ENCODE measurements at regions not wholly inside any gene's neighbourhood (a gene's known extent, or its start where the extent isn't known, plus 50 kb on each side); places are given as distances from the start of the nearest gene placed in this dataset.

DNA sequence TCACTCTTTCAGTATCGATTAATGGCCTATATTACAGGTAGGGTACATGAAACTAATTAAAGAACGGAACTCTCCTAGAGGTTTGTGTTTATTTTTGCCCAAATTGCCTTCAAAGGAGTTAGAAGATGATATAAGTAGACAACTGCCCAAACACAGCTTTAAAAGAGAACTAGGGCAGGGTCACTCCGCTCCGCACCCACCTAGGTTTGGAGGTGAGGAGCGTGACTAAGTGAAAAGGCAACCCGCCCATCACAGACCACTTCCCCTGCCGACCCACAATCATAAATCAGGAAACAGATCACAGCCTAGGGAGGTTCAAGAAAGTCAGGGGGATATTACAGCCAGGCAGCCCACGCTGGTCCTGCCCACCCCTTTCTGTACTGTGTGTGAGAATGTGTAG, 166.7 kb downstream of the C1D start:
- Histone ChIP-seq H3K9ac (ENCODE audit: low read length) (no peak overlapping the region), H3K79me2 (replicated peaks; ENCODE audit: insufficient read depth, low read length) (no peaks in the 10 kb centered on the region), H3K9me2 (ENCODE audit: insufficient read depth, low read length) (no peaks in the 10 kb centered on the region), H3K27me3 (ENCODE audit: insufficient read depth, low read depth, low read length) (no peaks in the 10 kb centered on the region), H3K9me3 (ENCODE audit: low read length) (no peaks in the 10 kb centered on the region), H4K20me1 (ENCODE audit: insufficient read depth) (no peaks in the 10 kb centered on the region), H3F3A (ENCODE audit: insufficient read depth, low read length, poor library complexity, severe bottlenecking) (no peaks in the 10 kb centered on the region), H2AFZ (ENCODE audit: low read depth, low read length) (no peak overlapping the region), H3K36me3 (ENCODE audit: insufficient read depth, low read length) (no peaks in the 10 kb centered on the region), H3K27ac (ENCODE audit: low read length) (no peak overlapping the region), H3K4me2 (ENCODE audit: low read length) (no peak overlapping the region), H3K4me3 (ENCODE audit: low read length) (no peak overlapping the region)
- TF ChIP-seq, protein P1, sequence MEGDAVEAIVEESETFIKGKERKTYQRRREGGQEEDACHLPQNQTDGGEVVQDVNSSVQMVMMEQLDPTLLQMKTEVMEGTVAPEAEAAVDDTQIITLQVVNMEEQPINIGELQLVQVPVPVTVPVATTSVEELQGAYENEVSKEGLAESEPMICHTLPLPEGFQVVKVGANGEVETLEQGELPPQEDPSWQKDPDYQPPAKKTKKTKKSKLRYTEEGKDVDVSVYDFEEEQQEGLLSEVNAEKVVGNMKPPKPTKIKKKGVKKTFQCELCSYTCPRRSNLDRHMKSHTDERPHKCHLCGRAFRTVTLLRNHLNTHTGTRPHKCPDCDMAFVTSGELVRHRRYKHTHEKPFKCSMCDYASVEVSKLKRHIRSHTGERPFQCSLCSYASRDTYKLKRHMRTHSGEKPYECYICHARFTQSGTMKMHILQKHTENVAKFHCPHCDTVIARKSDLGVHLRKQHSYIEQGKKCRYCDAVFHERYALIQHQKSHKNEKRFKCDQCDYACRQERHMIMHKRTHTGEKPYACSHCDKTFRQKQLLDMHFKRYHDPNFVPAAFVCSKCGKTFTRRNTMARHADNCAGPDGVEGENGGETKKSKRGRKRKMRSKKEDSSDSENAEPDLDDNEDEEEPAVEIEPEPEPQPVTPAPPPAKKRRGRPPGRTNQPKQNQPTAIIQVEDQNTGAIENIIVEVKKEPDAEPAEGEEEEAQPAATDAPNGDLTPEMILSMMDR (IDR thresholded peaks at IDR 0.05; ENCODE audit: poor library complexity, severe bottlenecking) = no peak
- TF ChIP-seq EZH2 (IDR thresholded peaks at IDR 0.05; ENCODE audit: borderline replicate concordance, insufficient read depth, low read length, poor library complexity, severe bottlenecking) (no peak), SMC3 (conservative IDR thresholded peaks at IDR 0.05; ENCODE audit: poor library complexity) (no peak), RAD21 (conservative IDR thresholded peaks at IDR 0.05) (no peak), POLR2AphosphoS5 (IDR thresholded peaks at IDR 0.05) (no peak), MXI1 (conservative IDR thresholded peaks at IDR 0.05; ENCODE audit: poor library complexity, severe bottlenecking) (no peak), EP300 (conservative IDR thresholded peaks at IDR 0.05; ENCODE audit: poor library complexity, severe bottlenecking) (no peak), TAF1 (IDR thresholded peaks at IDR 0.05; ENCODE audit: low read depth) (no peak)
- TF ChIP-seq, protein P2, sequence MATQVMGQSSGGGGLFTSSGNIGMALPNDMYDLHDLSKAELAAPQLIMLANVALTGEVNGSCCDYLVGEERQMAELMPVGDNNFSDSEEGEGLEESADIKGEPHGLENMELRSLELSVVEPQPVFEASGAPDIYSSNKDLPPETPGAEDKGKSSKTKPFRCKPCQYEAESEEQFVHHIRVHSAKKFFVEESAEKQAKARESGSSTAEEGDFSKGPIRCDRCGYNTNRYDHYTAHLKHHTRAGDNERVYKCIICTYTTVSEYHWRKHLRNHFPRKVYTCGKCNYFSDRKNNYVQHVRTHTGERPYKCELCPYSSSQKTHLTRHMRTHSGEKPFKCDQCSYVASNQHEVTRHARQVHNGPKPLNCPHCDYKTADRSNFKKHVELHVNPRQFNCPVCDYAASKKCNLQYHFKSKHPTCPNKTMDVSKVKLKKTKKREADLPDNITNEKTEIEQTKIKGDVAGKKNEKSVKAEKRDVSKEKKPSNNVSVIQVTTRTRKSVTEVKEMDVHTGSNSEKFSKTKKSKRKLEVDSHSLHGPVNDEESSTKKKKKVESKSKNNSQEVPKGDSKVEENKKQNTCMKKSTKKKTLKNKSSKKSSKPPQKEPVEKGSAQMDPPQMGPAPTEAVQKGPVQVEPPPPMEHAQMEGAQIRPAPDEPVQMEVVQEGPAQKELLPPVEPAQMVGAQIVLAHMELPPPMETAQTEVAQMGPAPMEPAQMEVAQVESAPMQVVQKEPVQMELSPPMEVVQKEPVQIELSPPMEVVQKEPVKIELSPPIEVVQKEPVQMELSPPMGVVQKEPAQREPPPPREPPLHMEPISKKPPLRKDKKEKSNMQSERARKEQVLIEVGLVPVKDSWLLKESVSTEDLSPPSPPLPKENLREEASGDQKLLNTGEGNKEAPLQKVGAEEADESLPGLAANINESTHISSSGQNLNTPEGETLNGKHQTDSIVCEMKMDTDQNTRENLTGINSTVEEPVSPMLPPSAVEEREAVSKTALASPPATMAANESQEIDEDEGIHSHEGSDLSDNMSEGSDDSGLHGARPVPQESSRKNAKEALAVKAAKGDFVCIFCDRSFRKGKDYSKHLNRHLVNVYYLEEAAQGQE (IDR thresholded peaks at IDR 0.05; ENCODE audit: borderline replicate concordance) = no peak

DNA sequence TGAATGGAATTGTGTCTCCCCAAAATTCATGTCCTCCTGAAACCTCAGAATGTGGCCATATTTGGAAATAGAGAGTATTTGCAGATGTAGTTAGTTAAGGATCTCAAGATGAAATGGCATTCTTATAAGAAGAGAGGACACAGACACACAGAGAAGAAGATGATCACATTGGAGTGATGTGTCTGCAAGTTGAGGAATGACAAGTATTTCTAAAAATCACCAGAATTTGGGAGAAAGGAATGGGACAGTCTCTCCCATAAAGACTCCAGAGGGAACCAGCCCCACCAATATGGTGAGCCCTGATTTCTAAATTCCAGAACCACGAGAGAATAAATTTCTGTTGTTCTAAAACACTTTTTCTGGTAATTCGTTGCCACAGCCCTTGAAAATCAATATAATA, 166.3 kb downstream of the C1D start:
- H3F3A ChIP-seq (ENCODE audit: insufficient read depth, low read length, poor library complexity, severe bottlenecking) = no peaks in the 10 kb centered on the region
- H3K4me2 ChIP-seq (ENCODE audit: low read length) = no peak overlapping the region
- no peaks in the 10 kb centered on the region for H3K9me2 ChIP-seq (ENCODE audit: insufficient read depth, low read length)
- no peak overlapping the region for H3K4me3 ChIP-seq (ENCODE audit: low read length)
- no peaks in the 10 kb centered on the region for H3K79me2 ChIP-seq (replicated peaks; ENCODE audit: insufficient read depth, low read length)
- H4K20me1 ChIP-seq (ENCODE audit: insufficient read depth) = no peaks in the 10 kb centered on the region
- no peak overlapping the region for H3K27ac ChIP-seq (ENCODE audit: low read length)
- no peaks in the 10 kb centered on the region for H3K9me3 ChIP-seq (ENCODE audit: low read length)
- no peaks in the 10 kb centered on the region for H3K27me3 ChIP-seq (ENCODE audit: insufficient read depth, low read depth, low read length)
- no peak overlapping the region for H3K9ac ChIP-seq (ENCODE audit: low read length)
- no peak overlapping the region for H2AFZ ChIP-seq (ENCODE audit: low read depth, low read length)
- no peaks in the 10 kb centered on the region for H3K36me3 ChIP-seq (ENCODE audit: insufficient read depth, low read length)
- TF ChIP-seq, protein P2 (IDR thresholded peaks at IDR 0.05; ENCODE audit: borderline replicate concordance) = no peak
- TF ChIP-seq EZH2 (IDR thresholded peaks at IDR 0.05; ENCODE audit: borderline replicate concordance, insufficient read depth, low read length, poor library complexity, severe bottlenecking) (no peak), RAD21 (conservative IDR thresholded peaks at IDR 0.05) (no peak), SMC3 (conservative IDR thresholded peaks at IDR 0.05; ENCODE audit: poor library complexity) (no peak), TAF1 (IDR thresholded peaks at IDR 0.05; ENCODE audit: low read depth) (no peak), POLR2AphosphoS5 (IDR thresholded peaks at IDR 0.05) (no peak), EP300 (conservative IDR thresholded peaks at IDR 0.05; ENCODE audit: poor library complexity, severe bottlenecking) (no peak), MXI1 (conservative IDR thresholded peaks at IDR 0.05; ENCODE audit: poor library complexity, severe bottlenecking) (no peak)
- TF ChIP-seq, protein P1 (IDR thresholded peaks at IDR 0.05; ENCODE audit: poor library complexity, severe bottlenecking) = no peak

All from neural cell (in vitro differentiated cells).